GM23338 (cell line): ENCODE measurements at regions not wholly inside any gene's neighbourhood (a gene's known extent, or its start where the extent isn't known, plus 50 kb on each side); places are given as distances from the start of the nearest gene placed in this dataset.

Source experiments
- ATAC-seq: fragments of 200-7000 bp; cut with Tn5 transposase; 3 replicates; pipeline ENCODE4 v1.9.1; 2020
- DNase-seq: peaks from one replicate; pipeline ENCODE4 v3.0.0-alpha.2; 2015; ENCODE audit warnings: low spot score
- H2AFZ ChIP-seq: fragments of 200-600 bp; sonication (generic); 2 replicates; pipeline ENCODE4 v1.8.0; 2016; ENCODE audit warnings: antibody characterized with exemption, mild to moderate bottlenecking, moderate library complexity
- H3F3A ChIP-seq: fragments of 200-600 bp; sonication (generic); replicated peaks from 2 replicates; pipeline ENCODE4 v1.8.0; 2017; ENCODE audit warnings: antibody characterized with exemption, mixed run types, low read depth
- H3K27ac ChIP-seq: fragments of 200-600 bp; sonication (generic); 2 replicates; pipeline ENCODE4 v1.6.1; 2016; ENCODE audit warnings: low read depth
- H3K27me3 ChIP-seq: fragments of 200-600 bp; sonication (generic); 2 replicates; pipeline ENCODE4 v1.8.0; 2016; ENCODE audit warnings: mild to moderate bottlenecking, mixed run types, moderate library complexity; ENCODE audit not compliant: insufficient read depth
- H3K36me3 ChIP-seq: fragments of 200-600 bp; sonication (generic); 2 replicates; pipeline ENCODE4 v1.8.0; 2016; ENCODE audit warnings: mild to moderate bottlenecking; ENCODE audit not compliant: insufficient read depth
- H3K4me1 ChIP-seq: fragments of 200-600 bp; sonication (generic); 2 replicates; pipeline ENCODE4 v1.8.0; 2016; ENCODE audit warnings: mild to moderate bottlenecking, moderate library complexity; ENCODE audit not compliant: insufficient read depth
- H3K4me2 ChIP-seq: fragments of 200-600 bp; sonication (generic); 2 replicates; pipeline ENCODE4 v1.7.1; 2017; ENCODE audit warnings: mixed run types
- H3K4me3 ChIP-seq: fragments of 200-600 bp; sonication (generic); 2 replicates; pipeline ENCODE4 v1.6.1; 2016; ENCODE audit warnings: mixed run types
- H3K79me2 ChIP-seq: fragments of 200-600 bp; sonication (generic); replicated peaks from 2 replicates; pipeline ENCODE4 v1.8.0; 2017; ENCODE audit warnings: mild to moderate bottlenecking; ENCODE audit not compliant: insufficient read depth
- H3K9me2 ChIP-seq: fragments of 200-600 bp; sonication (generic); 2 replicates; pipeline ENCODE4 v1.8.0; 2017; ENCODE audit not compliant: insufficient read depth
- H4K20me1 ChIP-seq: fragments of 200-600 bp; sonication (generic); replicated peaks from 2 replicates; pipeline ENCODE4 v1.8.0; 2017; ENCODE audit warnings: mild to moderate bottlenecking; ENCODE audit not compliant: insufficient read depth
- H3K27ac Mint-ChIP-seq: 2 replicates; pipeline ENCODE4 v1.8.0; 2020; ENCODE audit warnings: inconsistent platforms, mild to moderate bottlenecking, moderate library complexity, mixed read lengths
- H3K27me3 Mint-ChIP-seq: 3 replicates; pipeline ENCODE4 v1.8.0; 2022; ENCODE audit warnings: low read depth, mild to moderate bottlenecking, moderate library complexity, mixed read lengths, inconsistent platforms; ENCODE audit not compliant: insufficient read depth, poor library complexity
- H3K36me3 Mint-ChIP-seq: 3 replicates; pipeline ENCODE4 v1.8.0; 2021; ENCODE audit warnings: low read depth, mild to moderate bottlenecking, inconsistent platforms, moderate library complexity, mixed read lengths
- H3K4me1 Mint-ChIP-seq: 3 replicates; pipeline ENCODE4 v1.8.0; 2020; ENCODE audit warnings: mild to moderate bottlenecking, inconsistent platforms, mixed read lengths
- H3K4me3 Mint-ChIP-seq: 3 replicates; pipeline ENCODE4 v1.8.0; 2021; ENCODE audit warnings: moderate library complexity, mild to moderate bottlenecking, inconsistent platforms, mixed read lengths
- H3K9me3 Mint-ChIP-seq: 3 replicates; pipeline ENCODE4 v1.8.0; 2020; ENCODE audit warnings: moderate library complexity, mild to moderate bottlenecking, inconsistent platforms, mixed read lengths
- CREB1 ChIP-seq: fragments of 250-450 bp; sonication (Bioruptor Pico); IDR thresholded peaks from 2 replicates; pipeline ENCODE4 v1.5.0; 2020; ENCODE audit warnings: low read depth, mild to moderate bottlenecking, moderate library complexity
- CTCF ChIP-seq, 2 experiments: fragments of 200-600 bp in 1 of 2; sonication (generic) in 1 of 2; conservative IDR thresholded peaks; 2 replicates each; pipeline versions ENCODE4 v1.5.1 to v1.6.1; 2016 to 2017; ENCODE audit warnings: antibody characterized with exemption in 2 of 2, low read depth in 2 of 2, mild to moderate bottlenecking in 2 of 2, moderate library complexity in 1 of 2
- ETS1 ChIP-seq: IDR thresholded peaks from 2 replicates; pipeline ENCODE4 v1.6.1; 2016; ENCODE audit warnings: antibody characterized with exemption
- EZH2 ChIP-seq: fragments of 200-600 bp; sonication (generic); IDR thresholded peaks from one replicate; pipeline ENCODE4 v1.8.0; 2017; ENCODE audit warnings: antibody characterized with exemption, mild to moderate bottlenecking, low read depth; ENCODE audit not compliant: unreplicated experiment
- EZH2phosphoT487 ChIP-seq: fragments of 200-600 bp; sonication (generic); IDR thresholded peaks from one replicate; pipeline ENCODE4 v1.8.1; 2018; ENCODE audit warnings: antibody characterized with exemption; ENCODE audit not compliant: unreplicated experiment
- JUNB ChIP-seq: IDR thresholded peaks from one replicate; pipeline ENCODE4 v1.6.1; 2016; ENCODE audit warnings: antibody characterized with exemption; ENCODE audit not compliant: unreplicated experiment
- NANOG ChIP-seq: IDR thresholded peaks from 2 replicates; pipeline ENCODE4 v1.6.1; 2016; ENCODE audit warnings: antibody characterized with exemption, borderline replicate concordance
- POLR2AphosphoS5 ChIP-seq: IDR thresholded peaks from 2 replicates; pipeline ENCODE4 v1.6.1; 2016; ENCODE audit warnings: antibody characterized with exemption, low read depth
- REST ChIP-seq: IDR thresholded peaks from one replicate; pipeline ENCODE4 v1.6.1; 2018; ENCODE audit warnings: antibody characterized with exemption; ENCODE audit not compliant: unreplicated experiment
- STAT1 ChIP-seq: IDR thresholded peaks from one replicate; pipeline ENCODE4 v1.6.1; 2016; ENCODE audit warnings: antibody characterized with exemption; ENCODE audit not compliant: unreplicated experiment
- ZNF114 ChIP-seq: fragments of 250-450 bp; sonication (Bioruptor Pico); IDR thresholded peaks from 2 replicates; pipeline ENCODE4 v1.5.0; 2020; ENCODE audit warnings: mild to moderate bottlenecking, moderate library complexity
- ZNF331 ChIP-seq: fragments of 250-450 bp; sonication (Bioruptor Pico); IDR thresholded peaks from 2 replicates; pipeline ENCODE4 v1.5.0; 2020; ENCODE audit warnings: low read depth, mild to moderate bottlenecking, moderate library complexity
- ZNF462 ChIP-seq: fragments of 250-450 bp; sonication (Bioruptor Pico); IDR thresholded peaks from 2 replicates; pipeline ENCODE4 v1.5.0; 2020; ENCODE audit warnings: mild to moderate bottlenecking, moderate library complexity

- H3K36me3 ChIP-seq: no peaks in the 10 kb centered on the region
- Mint-ChIP-seq H3K36me3 (peaks cover 3% of the 10 kb centered on the region; the same call in 1 of the 3 replicates), H3K27ac (no peak overlapping the region), H3K27me3 (peaks cover 5% of the 10 kb centered on the region), H3K4me3 (no peak overlapping the region), H3K4me1 (no peaks in the 10 kb centered on the region), H3K9me3 (peaks cover 7% of the 10 kb centered on the region)
- no peaks in the 10 kb centered on the region for H4K20me1 ChIP-seq
- peak overlapping the region; percentile 59; the same call in 1 of the 2 replicates for H2AFZ ChIP-seq
- H3K27ac ChIP-seq: no peak overlapping the region
- ATAC-seq (no peak), DNase-seq (no peak)
- H3K79me2 ChIP-seq: no peaks in the 10 kb centered on the region
- H3K4me1 ChIP-seq: no peaks in the 10 kb centered on the region
- TF ChIP-seq STAT1 (no peak), POLR2AphosphoS5 (no peak), NANOG (no peak), ZNF462 (CRISPR knock-in tag) (no peak), CREB1 (CRISPR knock-in tag) (no peak), REST (no peak), CTCF (conservative IDR thresholded peaks at IDR 0.05; ENCODE audit: low read depth in 2 of 2) (no peak), EZH2phosphoT487 (no peak), ZNF331 (CRISPR knock-in tag) (no peak), EZH2 (no peak), ZNF114 (no peak), ETS1 (no peak), JUNB (no peak)
- H3F3A ChIP-seq: no peaks in the 10 kb centered on the region
- H3K27me3 ChIP-seq: no peaks in the 10 kb centered on the region
- no peak overlapping the region for H3K4me3 ChIP-seq
- H3K4me2 ChIP-seq: no peak overlapping the region
- 0 out of 2 replicates have a peak, but pooled peaks cover 3% of the 10 kb centered on the region for H3K9me2 ChIP-seq
These were observed 125.4 kb downstream of the RIPK4 start for GRCh38 chr21:41641510-41641815.
